ENCODE measurements at regions not wholly inside any gene's neighbourhood (a gene's known extent, or its start where the extent isn't known, plus 50 kb on each side); places are given as distances from the start of the nearest gene placed in this dataset.
"Not testable (repeated sequence)": the region's sequence is repeated elsewhere in the genome, so short reads cannot be mapped to it uniquely, and the experiment has no call there.

GRCh38 chr13:95386370-95386769 lies 85.1 kb upstream of the ABCC4 start:
- ATAC-seq = no peak
- DNase-seq = no peak
- intact Hi-C loops (cut with DNase I) = no loop called here

- ATAC-seq (peak; percentile 35 to 83), DNase-seq (peak; percentile 47)
- intact Hi-C loops (cut with DNase I) = no loop called here
These were observed 86.5 kb upstream of the ABCC4 start for GRCh38 chr13:95387733-95388207.

GRCh38 chr13:95388420-95389079 lies 87.3 kb upstream of the ABCC4 start:
- intact Hi-C loops (cut with DNase I) = no loop called here
- ATAC-seq (no peak), DNase-seq (no peak)

DNA sequence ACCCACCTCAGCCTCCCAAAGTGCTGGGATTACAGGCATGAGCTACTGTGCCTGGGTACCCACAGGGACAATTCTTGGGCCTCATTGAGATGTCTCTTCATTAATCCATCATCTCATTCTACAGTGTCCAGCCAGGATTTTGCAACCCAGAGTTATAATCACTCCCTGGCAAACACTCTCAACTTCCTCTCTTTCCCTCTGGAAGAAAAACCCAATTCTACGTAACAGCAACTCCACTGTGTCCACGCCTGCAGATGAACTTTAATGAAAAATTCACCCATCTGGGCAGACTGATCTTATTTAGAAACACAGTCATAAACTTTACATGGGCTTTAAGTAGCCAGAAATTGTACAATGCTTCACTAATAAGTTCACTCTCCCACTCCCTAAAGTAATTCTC lies 90.1 kb upstream of the ABCC4 start:
- DNase-seq (no peak), ATAC-seq (peak; percentile 20 to 49)
- intact Hi-C loops (cut with DNase I) = no loop called here

DNA sequence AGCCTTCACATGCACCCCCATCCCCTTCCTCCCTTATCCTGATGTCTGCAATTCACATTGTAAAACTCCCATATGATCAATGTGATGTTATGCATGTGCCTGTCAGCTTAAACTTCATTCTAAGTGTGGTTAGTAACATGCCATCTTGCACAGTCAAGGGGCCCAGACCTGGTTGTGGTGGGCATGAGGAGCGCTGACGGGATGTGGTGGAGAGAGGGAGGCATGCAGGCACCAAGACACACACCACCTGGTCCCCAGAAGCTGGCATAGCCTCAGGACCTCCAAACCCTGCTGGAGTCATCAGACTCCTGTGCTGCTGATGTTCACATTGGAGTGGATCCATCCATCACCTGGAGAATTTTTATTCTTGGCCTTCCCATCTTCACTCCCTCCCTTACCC lies 90.5 kb upstream of the ABCC4 start:
- intact Hi-C loops (cut with DNase I) = no loop called here
- ATAC-seq (no peak), DNase-seq (no peak)

- intact Hi-C loops (cut with DNase I) = no loop called here
- no peak for DNase-seq
- ATAC-seq = no peak
These were observed 91.3 kb upstream of the ABCC4 start for GRCh38 chr13:95392597-95392996.

GRCh38 chr13:95403349-95404140 lies 102.3 kb upstream of the ABCC4 start:
- ATAC-seq (peak; percentile 22 to 28), DNase-seq (no peak)
- intact Hi-C loops (cut with DNase I) = loop anchor here (2.0 to 10.0 kb wide), 3 partner anchors 211 to 431 kb away; no protein-coding TSS in a partner anchor

DNA sequence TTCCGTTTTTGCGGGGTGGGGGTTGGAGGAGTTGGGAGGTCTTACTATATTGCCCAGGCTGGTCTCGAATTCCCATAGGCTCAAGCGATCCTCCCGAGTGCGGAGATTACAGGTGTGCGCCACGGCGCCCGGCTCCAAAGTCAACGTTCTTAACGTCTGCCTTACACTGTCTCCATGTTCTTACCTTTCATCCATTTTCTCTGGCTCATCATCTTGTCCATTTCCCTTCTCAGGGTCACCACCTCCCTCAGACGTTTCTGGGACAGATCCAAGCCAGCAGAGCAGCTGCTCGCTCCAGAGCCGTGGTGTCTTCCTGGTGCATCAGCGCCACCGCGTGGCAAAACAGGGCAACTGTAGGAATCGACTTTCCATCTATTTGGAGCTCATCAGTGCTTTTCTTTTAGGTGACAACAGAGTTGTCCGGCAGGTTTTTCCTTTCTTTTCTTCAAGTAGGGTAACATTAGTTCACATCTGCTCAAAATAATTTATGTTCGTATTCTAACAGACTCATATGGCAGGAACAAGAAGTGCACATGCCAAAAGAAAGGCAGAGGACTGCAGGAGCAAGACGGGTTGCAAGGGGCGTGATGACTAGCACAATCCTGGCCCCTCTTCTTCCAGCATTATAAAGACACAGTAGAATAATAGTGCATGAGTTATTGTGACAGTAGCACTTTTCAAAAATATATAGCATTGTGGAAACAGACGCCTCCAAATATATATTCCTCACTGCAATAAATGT lies 103.1 kb upstream of the ABCC4 start:
- ATAC-seq = peak; percentile 93 to 95
- intact Hi-C loops (cut with DNase I) = loop anchor here (2.0 to 10.0 kb wide), 3 partner anchors 212 to 430 kb away; no protein-coding TSS in a partner anchor
- DNase-seq = peak; percentile 80

GRCh38 chr13:95406176-95406575 lies 104.9 kb upstream of the ABCC4 start:
- DNase-seq (no peak), ATAC-seq (no peak)
- intact Hi-C loops (cut with DNase I) = loop anchor here in 1 of 2 donors (10.0 kb wide), 1 partner anchor 429 kb away; no protein-coding TSS in a partner anchor

GRCh38 chr13:95411428-95412040 lies 110.3 kb upstream of the ABCC4 start:
- intact Hi-C loops (cut with DNase I) = no loop called here
- no peak for DNase-seq
- no peak for ATAC-seq

DNA sequence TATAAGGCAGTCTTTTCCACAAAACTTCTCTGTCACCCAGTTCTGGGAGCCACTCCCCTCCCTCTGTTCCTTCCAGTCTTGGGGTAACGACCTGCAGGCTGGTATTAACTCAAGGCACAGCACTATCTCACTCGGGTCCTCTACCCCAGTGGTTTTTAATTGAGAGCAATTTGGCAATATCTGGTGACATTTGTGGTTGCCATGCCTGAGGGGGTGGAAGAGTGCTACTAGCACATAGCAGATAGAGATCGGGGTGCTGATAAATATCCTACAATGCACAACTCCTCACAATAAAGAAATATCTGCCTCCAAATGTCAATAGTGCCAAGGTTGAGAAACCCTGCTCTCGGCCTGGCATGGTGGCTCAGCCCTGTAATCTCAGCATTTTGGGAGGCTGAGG lies 117.7 kb upstream of the ABCC4 start:
- ATAC-seq = no peak
- no peak for DNase-seq
- intact Hi-C loops (cut with DNase I) = no loop called here

- DNase-seq (no peak), ATAC-seq (no peak)
- intact Hi-C loops (cut with DNase I) = no loop called here
These were observed 119.2 kb upstream of the ABCC4 start for GRCh38 chr13:95420501-95420900.

- DNase-seq = no peak
- ATAC-seq = no peak
- intact Hi-C loops (cut with DNase I) = no loop called here
These were observed 125.4 kb upstream of the ABCC4 start for GRCh38 chr13:95426631-95427030.

DNA sequence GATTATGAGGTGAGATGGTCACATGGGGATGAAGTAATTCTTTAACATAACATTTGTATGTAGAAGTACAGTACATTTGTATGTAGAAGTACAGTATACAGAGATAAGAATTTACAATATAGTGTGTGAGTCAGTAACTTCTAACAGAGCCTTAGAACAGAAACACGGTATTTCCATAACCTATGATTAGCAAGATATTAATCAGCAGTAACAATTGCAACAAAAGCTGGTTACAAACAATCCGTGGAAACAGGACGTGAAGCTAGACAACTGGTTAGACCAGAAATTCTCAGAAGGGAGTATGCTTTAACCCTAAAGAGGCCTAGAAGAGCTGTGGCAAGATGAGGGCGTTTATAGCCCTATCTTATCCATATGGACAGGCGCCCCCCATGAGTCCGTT lies 122.0 kb upstream of the CLDN10 start:
- ATAC-seq; intact Hi-C loops (cut with DNase I); DNase-seq: not testable (repeated sequence)

GRCh38 chr13:95432141-95432540 lies 120.4 kb upstream of the CLDN10 start:
- ATAC-seq (no peak), DNase-seq (no peak)
- intact Hi-C loops (cut with DNase I) = no loop called here

DNA sequence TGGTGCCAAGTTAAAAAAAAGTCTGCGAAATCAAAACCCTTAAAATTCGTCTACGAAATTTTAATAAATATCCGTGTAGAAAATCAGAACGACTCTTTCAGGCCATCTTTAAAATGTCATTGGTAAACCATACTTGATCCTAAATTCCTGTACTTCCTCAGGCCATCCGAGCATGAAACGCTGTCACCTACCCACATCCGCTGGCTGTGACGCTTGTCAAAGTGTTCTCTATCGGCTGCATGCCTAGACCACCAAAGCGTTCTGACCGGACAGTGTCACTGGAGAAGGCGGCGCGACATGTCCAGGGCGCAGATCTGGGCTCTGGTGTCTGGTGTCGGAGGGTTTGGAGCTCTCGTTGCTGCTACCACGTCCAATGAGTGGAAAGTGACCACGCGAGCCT lies 119.0 kb upstream of the CLDN10 start:
- DNase-seq (no peak), ATAC-seq (no peak)
- intact Hi-C loops (cut with DNase I) = no loop called here

- intact Hi-C loops (cut with DNase I) = no loop called here
- DNase-seq (no peak), ATAC-seq (no peak)
These were observed 118.4 kb upstream of the CLDN10 start for GRCh38 chr13:95434111-95434510.

- intact Hi-C loops (cut with DNase I) = no loop called here
- ATAC-seq (no peak), DNase-seq (no peak)
These were observed 115.0 kb upstream of the CLDN10 start for GRCh38 chr13:95437561-95437960.

DNA sequence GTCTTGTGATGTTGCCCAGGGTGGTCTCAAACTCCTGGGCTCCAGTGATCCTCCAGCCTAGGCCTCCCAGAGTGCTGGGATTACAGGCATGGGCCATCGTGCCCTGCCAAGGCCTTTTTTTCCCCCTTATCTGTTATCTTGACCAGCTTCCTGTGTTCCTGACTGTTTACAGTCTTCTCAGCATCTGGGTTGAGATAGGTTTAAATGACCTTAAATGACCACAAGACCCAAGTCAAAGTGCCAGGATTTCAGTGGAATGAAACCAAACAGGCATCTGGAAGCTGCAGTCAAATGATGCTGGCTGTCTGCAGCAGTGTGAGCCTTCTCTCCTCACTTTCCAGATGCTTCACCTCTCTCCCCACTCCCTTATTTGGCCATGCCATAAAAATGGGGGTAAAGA lies 114.2 kb upstream of the CLDN10 start:
- intact Hi-C loops (cut with DNase I) = no loop called here
- ATAC-seq = peak; percentile 47 to 66
- DNase-seq = no peak

Measured in left cardiac atrium (tissue), 4 donors.